Esophagus muscularis mucosa (tissue), 4 donors: ENCODE measurements at regions not wholly inside any gene's neighbourhood (a gene's known extent, or its start where the extent isn't known, plus 50 kb on each side); places are given as distances from the start of the nearest gene placed in this dataset.

ENCODE experiments used
- DNase-seq: peaks from one replicate; pipeline ENCODE4 v3.0.0-alpha.2; 2017; ENCODE audit errors: extremely low spot score
- H3K27ac ChIP-seq, 4 donors: fragments of 200-600 bp; sonication (generic); replicated peaks in 1 of 4; 1 replicate in 3 of 4; 2 replicates in 1 of 4; pipeline ENCODE4 v1.5.1; 2016 to 2019; ENCODE audit warnings: mild to moderate bottlenecking in 1 of 4
- H3K27me3 ChIP-seq, 4 donors: fragments of 200-600 bp; sonication (generic); one replicate each; pipeline versions ENCODE4 v1.5.1 to v1.6.0; 2016 to 2019
- H3K36me3 ChIP-seq, 4 donors: fragments of 200-600 bp; sonication (generic); one replicate each; pipeline ENCODE4 v1.5.1; 2016 to 2019
- H3K4me1 ChIP-seq, 4 donors: fragments of 200-600 bp; sonication (generic); one replicate each; pipeline ENCODE4 v1.5.1; 2016 to 2019
- H3K4me3 ChIP-seq, 4 donors: fragments of 200-600 bp; sonication (generic); 1 replicate in 2 of 4; 2 replicates in 2 of 4; pipeline ENCODE4 v1.5.1; 2016 to 2019; ENCODE audit warnings: mild to moderate bottlenecking in 4 of 4, moderate library complexity in 1 of 4
- H3K9me3 ChIP-seq, 4 donors: fragments of 200-600 bp; sonication (generic); 1 replicate in 3 of 4; 2 replicates in 1 of 4; pipeline ENCODE4 v1.5.1; 2016 to 2019
- CTCF ChIP-seq, 3 experiments: fragments of 200-600 bp in 2 of 3; fragments of 450-650 bp in 1 of 3; sonication (generic) in 2 of 3; IDR thresholded peaks; one replicate each; pipeline ENCODE4 v1.5.1; 2017 to 2019; ENCODE audit warnings: antibody characterized with exemption in 3 of 3, mild to moderate bottlenecking in 2 of 3, moderate library complexity in 1 of 3
- EP300 ChIP-seq: sonication (generic); formaldehyde crosslinking; IDR thresholded peaks from one replicate; pipeline ENCODE4 v1.6.1; 2017; ENCODE audit warnings: antibody characterized with exemption
- POLR2A ChIP-seq: fragments of 450-650 bp; IDR thresholded peaks from one replicate; pipeline ENCODE4 v1.6.1; 2017; ENCODE audit warnings: antibody characterized with exemption, moderate library complexity, mild to moderate bottlenecking, low read depth
- POLR2AphosphoS5 ChIP-seq, 2 donors: sonication (generic); formaldehyde crosslinking; IDR thresholded peaks; one replicate each; pipeline ENCODE4 v1.6.1; 2017; ENCODE audit warnings: antibody characterized with exemption in 2 of 2
- WGBS: methylation state at CpG from one replicate; pipeline ENCODE4 v1.1.5; 2018; 5-methylcytosine and 5-hydroxymethylcytosine counted together
- intact Hi-C: fragments of 100-400 bp; cut with DNase I; formaldehyde crosslinking; loops from one replicate; pipeline ENCODE4 v1.15.1; 2023

- H3K9me3 ChIP-seq = no peaks in the 10 kb centered on the region
- intact Hi-C loops = no loop called here
- DNase-seq = no peak
- no peaks in the 10 kb centered on the region for H3K36me3 ChIP-seq
- H3K4me1 ChIP-seq = no peaks in the 10 kb centered on the region
- H3K27ac ChIP-seq = no peak overlapping the region
- TF ChIP-seq CTCF (IDR thresholded peaks at IDR 0.05) (no peak), EP300 (no peak), POLR2AphosphoS5 (IDR thresholded peaks at IDR 0.05) (no peak), POLR2A (no peak)
- H3K27me3 ChIP-seq = no peaks in the 10 kb centered on the region
- 21% methylated on average over 1 of the region's 1 CpG for WGBS
- H3K4me3 ChIP-seq = no peak overlapping the region
These were observed 57.4 kb upstream of the ADAMTS5 start for GRCh38 chr21:27024301-27024700.

- no peaks in the 10 kb centered on the region for H3K36me3 ChIP-seq
- DNase-seq = no peak
- no peaks in the 10 kb centered on the region for H3K9me3 ChIP-seq
- TF ChIP-seq POLR2A (no peak), POLR2AphosphoS5 (IDR thresholded peaks at IDR 0.05) (no peak), CTCF (IDR thresholded peaks at IDR 0.05) (no peak), EP300 (no peak)
- H3K27ac ChIP-seq = no peak overlapping the region
- H3K4me1 ChIP-seq = no peaks in the 10 kb centered on the region
- no peaks in the 10 kb centered on the region for H3K27me3 ChIP-seq
- intact Hi-C loops = no loop called here
- no peak overlapping the region for H3K4me3 ChIP-seq
- WGBS = 85% methylated on average over 4 of the region's 4 CpGs
These were observed 56.3 kb upstream of the ADAMTS5 start for GRCh38 chr21:27023186-27023585.

GRCh38 chr21:27021801-27022200 is 54.9 kb upstream of the ADAMTS5 start:
- Histone ChIP-seq H3K27ac (no peak overlapping the region), H3K9me3 (no peaks in the 10 kb centered on the region), H3K4me1 (no peaks in the 10 kb centered on the region), H3K36me3 (no peaks in the 10 kb centered on the region), H3K27me3 (no peaks in the 10 kb centered on the region), H3K4me3 (no peak overlapping the region)
- no peak for TF ChIP-seq POLR2A
- TF ChIP-seq POLR2AphosphoS5 (IDR thresholded peaks at IDR 0.05) = no peak
- TF ChIP-seq EP300 = no peak
- no peak for TF ChIP-seq CTCF (IDR thresholded peaks at IDR 0.05)
- DNase-seq = no peak
- 91% methylated on average over 1 of the region's 1 CpG for WGBS
- intact Hi-C loops = no loop called here

- H3K9me3 ChIP-seq = no peaks in the 10 kb centered on the region
- no peak overlapping the region for H3K4me3 ChIP-seq
- WGBS = 93% methylated on average over 1 of the region's 1 CpG
- TF ChIP-seq POLR2A (no peak), EP300 (no peak), CTCF (IDR thresholded peaks at IDR 0.05) (no peak), POLR2AphosphoS5 (IDR thresholded peaks at IDR 0.05) (no peak)
- no peak overlapping the region for H3K27ac ChIP-seq
- H3K36me3 ChIP-seq = no peaks in the 10 kb centered on the region
- H3K27me3 ChIP-seq = no peaks in the 10 kb centered on the region
- no peak for DNase-seq
- no peaks in the 10 kb centered on the region for H3K4me1 ChIP-seq
- intact Hi-C loops = no loop called here
These were observed 54.2 kb upstream of the ADAMTS5 start for GRCh38 chr21:27021046-27021445.

- H3K27ac ChIP-seq = no peak overlapping the region
- TF ChIP-seq POLR2AphosphoS5 (IDR thresholded peaks at IDR 0.05) (no peak), POLR2A (no peak), EP300 (no peak), CTCF (IDR thresholded peaks at IDR 0.05) (no peak)
- WGBS = 93% methylated on average over 4 of the region's 4 CpGs
- H3K4me3 ChIP-seq = no peak overlapping the region
- H3K36me3 ChIP-seq = no peaks in the 10 kb centered on the region
- H3K4me1 ChIP-seq = no peaks in the 10 kb centered on the region
- no peaks in the 10 kb centered on the region for H3K9me3 ChIP-seq
- intact Hi-C loops = no loop called here
- DNase-seq = no peak
- no peaks in the 10 kb centered on the region for H3K27me3 ChIP-seq
These were observed 50.4 kb upstream of the ADAMTS5 start for GRCh38 chr21:27017246-27017645.
